K562 (cell line): ENCODE measurements at regions not wholly inside any gene's neighbourhood (a gene's known extent, or its start where the extent isn't known, plus 50 kb on each side); places are given as distances from the start of the nearest gene placed in this dataset.

Experiments
- ATAC-seq: fragments of 200-7000 bp; cut with Tn5 transposase; 3 replicates; pipeline ENCODE4 v1.9.1; 2020; ENCODE audit warnings: moderate library complexity
- BruUV-seq: library from RNA; stranded (reverse); fragments of 400-500 nt; replicated peaks from 2 replicates; lab custom pipeline; 2021; lab: Mats Ljungman, UMichigan
- CTCF ChIA-PET: fragments of 300-600 bp; formaldehyde crosslinking; extraction: SDS; loops from one replicate; lab custom pipeline; 2021; ENCODE audit warnings: low intra/inter-chr PET ratio; lab: Yijun Ruan, JAX
- POLR2A ChIA-PET: fragments of 300-600, 350-650 bp; sonication (Branson Sonifier 250); formaldehyde crosslinking; extraction: SDS; loops from one replicate; lab custom pipeline; 2021; ENCODE audit warnings: antibody characterized with exemption, inconsistent platforms; lab: Yijun Ruan, JAX
- DNase-seq, 4 experiments: peaks; one replicate each; pipeline versions ENCODE4 v3.0.0 to v3.0.0-alpha.2; 2011 to 2018; ENCODE audit warnings: low spot score in 3 of 4, mixed read lengths in 3 of 4; ENCODE audit errors: extremely low read depth in 1 of 4
- FAIRE-seq: peaks from 2 replicates; lab custom pipeline; 2011; peaks lifted over from hg19 to GRCh38; lab: Jason Lieb, UNC
- H2AFZ ChIP-seq: 2 replicates; pipeline ENCODE4 v1.6.0; 2011; ENCODE audit warnings: low read depth, low read length, control low read depth, inconsistent platforms
- H3K27ac ChIP-seq: fragments of 200-600 bp; 3 replicates; pipeline ENCODE4 v1.8.0; 2011; ENCODE audit warnings: low read depth, mild to moderate bottlenecking, control low read depth, inconsistent platforms, low read length, moderate library complexity, mixed read lengths; ENCODE audit errors: extremely low read depth
- H3K27me3 ChIP-seq, 2 experiments: fragments of 300-600 bp in 1 of 2; 2 replicates in 1 of 2; 3 replicates in 1 of 2; pipeline versions ENCODE4 v1.6.0 to v1.8.0; 2011; ENCODE audit warnings: inconsistent platforms in 2 of 2, low read length in 2 of 2, mild to moderate bottlenecking in 1 of 2, mixed read lengths in 1 of 2, moderate library complexity in 1 of 2; ENCODE audit not compliant: control insufficient read depth in 2 of 2, insufficient read depth in 2 of 2
- H3K36me3 ChIP-seq: fragments of 300-600 bp; 3 replicates; pipeline ENCODE4 v1.8.0; 2011; ENCODE audit warnings: mild to moderate bottlenecking, low read length, inconsistent platforms; ENCODE audit not compliant: control insufficient read depth, insufficient read depth
- H3K4me1 ChIP-seq, 2 experiments: fragments of 200-600 bp in 1 of 2; replicated peaks in 1 of 2; 2 replicates in 1 of 2; 3 replicates in 1 of 2; pipeline versions ENCODE4 v1.5.1 to v1.8.0; 2011; ENCODE audit warnings: inconsistent platforms in 2 of 2, low read length in 2 of 2, mild to moderate bottlenecking in 1 of 2, mixed read lengths in 1 of 2, moderate library complexity in 1 of 2; ENCODE audit not compliant: control insufficient read depth in 2 of 2, insufficient read depth in 2 of 2
- H3K4me2 ChIP-seq: 2 replicates; pipeline ENCODE4 v1.6.1; 2011; ENCODE audit warnings: low read length, control low read depth, inconsistent platforms, mixed read lengths; ENCODE audit not compliant: insufficient read depth
- H3K4me3 ChIP-seq: fragments of 200-600 bp; sonication (generic), shearing (Covaris generic); 2 replicates; pipeline ENCODE4 v1.5.1; 2016; ENCODE audit warnings: control low read depth, inconsistent platforms
- H3K79me2 ChIP-seq: fragments of 200-600 bp; 3 replicates; pipeline ENCODE4 v1.8.0; 2011; ENCODE audit warnings: low read length, inconsistent platforms; ENCODE audit not compliant: control insufficient read depth, insufficient read depth
- H3K9ac ChIP-seq, 2 experiments: 2 replicates each; pipeline versions ENCODE4 v1.6.0 to v1.6.1; 2011; ENCODE audit warnings: low read depth in 2 of 2, low read length in 2 of 2, control low read depth in 1 of 2, inconsistent platforms in 1 of 2, mild to moderate bottlenecking in 1 of 2, mixed read lengths in 1 of 2; ENCODE audit not compliant: insufficient read depth in 1 of 2
- H3K9me1 ChIP-seq: one replicate; pipeline ENCODE4 v1.6.0; 2011; ENCODE audit warnings: inconsistent platforms, mild to moderate bottlenecking, low read length, moderate library complexity; ENCODE audit not compliant: control insufficient read depth, insufficient read depth
- H3K9me3 ChIP-seq: replicated peaks from 2 replicates; pipeline ENCODE4 v1.5.1; 2011; ENCODE audit warnings: low read depth, low read length, inconsistent platforms; ENCODE audit not compliant: control insufficient read depth, insufficient read depth
- H4K20me1 ChIP-seq: replicated peaks from 2 replicates; pipeline ENCODE4 v1.6.1; 2011; ENCODE audit warnings: low read length, inconsistent platforms, mixed read lengths; ENCODE audit not compliant: control insufficient read depth, insufficient read depth
- CBFA2T2 ChIP-seq: fragments of 450-650 bp; conservative IDR thresholded peaks from 2 replicates; pipeline ENCODE4 v1.6.1; 2017; ENCODE audit warnings: mild to moderate bottlenecking
- CHCHD3 ChIP-seq: fragments of 250-450 bp; sonication (Bioruptor Pico); IDR thresholded peaks from 2 replicates; pipeline ENCODE4 v2.1.2; 2022; ENCODE audit warnings: mild to moderate bottlenecking
- CREB1 ChIP-seq, 2 experiments: sonication (generic) in 1 of 2; formaldehyde crosslinking in 1 of 2; IDR thresholded peaks; 2 replicates each; pipeline versions ENCODE4 v1.6.1 to v1.8.0; 2012 to 2022; ENCODE audit warnings: inconsistent platforms in 1 of 2, mild to moderate bottlenecking in 1 of 2, missing genetic modification reagents in 1 of 2, moderate library complexity in 1 of 2
- CTCFL ChIP-seq: IDR thresholded peaks from 2 replicates; pipeline ENCODE4 v1.6.1; 2011; ENCODE audit warnings: borderline replicate concordance, low read depth, mild to moderate bottlenecking, moderate library complexity, low read length; ENCODE audit not compliant: insufficient read depth, poor library complexity, severe bottlenecking
- ETV5 ChIP-seq: sonication (generic); formaldehyde crosslinking; IDR thresholded peaks from 2 replicates; pipeline ENCODE4 v1.4.0; 2020; ENCODE audit warnings: low read depth, mild to moderate bottlenecking, missing genetic modification reagents
- HDGF ChIP-seq: fragments of 450-650 bp; IDR thresholded peaks from 2 replicates; pipeline ENCODE4 v1.6.1; 2016
- ID3 ChIP-seq, 2 experiments: fragments of 250-450 bp in 1 of 2; fragments of 450-650 bp in 1 of 2; sonication (Bioruptor Pico) in 1 of 2; IDR thresholded peaks; 2 replicates each; pipeline versions ENCODE4 v1.6.1 to v1.8.0; 2016 to 2021; ENCODE audit warnings: mild to moderate bottlenecking in 2 of 2, moderate library complexity in 2 of 2, missing compliant biosample characterization in 1 of 2, missing genetic modification characterization in 1 of 2
- MAX ChIP-seq: sonication (generic); formaldehyde crosslinking; IDR thresholded peaks from 2 replicates; pipeline ENCODE4 v1.9.0; 2022; ENCODE audit warnings: mild to moderate bottlenecking, missing genetic modification reagents
- MEF2A ChIP-seq: IDR thresholded peaks from 2 replicates; pipeline ENCODE4 v1.6.1; 2011; ENCODE audit warnings: low read depth, mild to moderate bottlenecking, low read length, moderate library complexity; ENCODE audit not compliant: control insufficient read depth
- NRF1 ChIP-seq, 2 experiments: fragments of 450-650 bp; IDR thresholded peaks in 1 of 2; conservative IDR thresholded peaks in 1 of 2; 2 replicates each; pipeline ENCODE4 v1.6.1; 2014; ENCODE audit warnings: mild to moderate bottlenecking in 2 of 2
- POLR2A ChIP-seq: fragments of 450-650 bp; conservative IDR thresholded peaks from 2 replicates; pipeline ENCODE4 v1.6.1; 2016
- POU5F1 ChIP-seq: fragments of 150-350 bp; IDR thresholded peaks from 2 replicates; pipeline ENCODE4 v1.6.1; 2014; ENCODE audit warnings: borderline replicate concordance, low read length, low read depth, mild to moderate bottlenecking; ENCODE audit not compliant: partially characterized antibody
- RB1 ChIP-seq: fragments of 450-650 bp; IDR thresholded peaks from 2 replicates; pipeline ENCODE4 v1.6.1; 2017; ENCODE audit warnings: low read depth, mild to moderate bottlenecking
- TARDBP ChIP-seq: fragments of 450-650 bp; IDR thresholded peaks from 2 replicates; pipeline ENCODE4 v1.6.1; 2016
- ZNF253 ChIP-seq: fragments of 250-450 bp; sonication (Bioruptor Pico); conservative IDR thresholded peaks from 2 replicates; pipeline ENCODE4 v1.6.1; 2021; ENCODE audit warnings: mild to moderate bottlenecking
- WGBS: fragments of 100-300 bp; shearing (Covaris generic); methylation state at CpG from one replicate; pipeline ENCODE4 v1.1.6; 2016; ENCODE audit warnings: low coverage, mixed read lengths; ENCODE audit not compliant: insufficient coverage; ENCODE audit errors: missing lambda C conversion rate; 5-methylcytosine and 5-hydroxymethylcytosine counted together
- in situ Hi-C: fragments of 300-500 bp; cut with MboI; formaldehyde crosslinking; loops from 4 replicates; pipeline ENCODE4 v1.15.0; 2018; ENCODE audit warnings: inconsistent platforms, mixed read lengths
- intact Hi-C: fragments of 100-400 bp; cut with micrococcal nuclease; formaldehyde crosslinking; loops from 2 replicates; pipeline ENCODE4 v1.14.2; 2022
- TF ChIP-seq, protein P1 (sequence below): fragments of 250-450 bp; sonication (Bioruptor Pico); IDR thresholded peaks from 2 replicates; pipeline ENCODE4 v1.8.0; 2022; ENCODE audit warnings: inconsistent platforms

DNA sequence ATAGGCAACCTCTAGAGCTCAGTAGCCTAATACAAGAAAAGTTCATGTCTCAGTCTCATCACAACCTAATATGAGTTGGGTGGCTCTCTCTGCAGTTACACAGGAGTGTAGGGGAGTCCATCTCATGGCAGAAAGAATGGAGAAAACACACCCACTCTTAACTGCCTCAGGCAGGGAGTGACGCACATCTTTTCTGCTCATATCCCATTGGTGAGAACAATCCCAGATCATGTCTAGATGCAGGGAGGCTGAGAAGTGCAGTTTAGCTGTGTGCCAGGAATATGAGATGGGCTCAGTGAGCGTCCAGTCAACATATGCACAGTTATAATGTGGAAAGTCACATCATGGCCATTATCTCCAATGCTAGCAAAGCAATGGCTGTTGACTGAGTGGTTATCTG lies 59.3 kb upstream of the KCNA5 start:
- BruUV-seq: no TSS peak
- no peak for FAIRE-seq

More for the DNA sequence above, 59.3 kb upstream of the KCNA5 start:
- no peak overlapping the region for H2AFZ ChIP-seq
- H3K36me3 ChIP-seq: no peaks in the 10 kb centered on the region
- H3K4me2 ChIP-seq: no peak overlapping the region
- H4K20me1 ChIP-seq: no peaks in the 10 kb centered on the region
- H3K27me3 ChIP-seq: peaks cover 0 to 38% of the 10 kb centered on the region in 2 experiments; a peak in 3 of 5 replicates
- no peak for ATAC-seq
- H3K79me2 ChIP-seq: no peaks in the 10 kb centered on the region
- CTCF ChIA-PET: no interaction called here
- H3K9me3 ChIP-seq: no peaks in the 10 kb centered on the region
- no peaks in the 10 kb centered on the region for H3K9me1 ChIP-seq
- WGBS: 0% methylated on average over 1 of the region's 2 CpGs
- no peaks in the 10 kb centered on the region for H3K4me1 ChIP-seq
- no peak for DNase-seq
- H3K9ac ChIP-seq: no peak overlapping the region
- POLR2A ChIA-PET: interaction anchor here (0.7 kb wide), 1 partner anchor 252 kb away, joined by 3 read pairs; no protein-coding TSS in a partner anchor
- H3K27ac ChIP-seq: no peak overlapping the region
- in situ Hi-C loops: no loop called here
- intact Hi-C loops: no loop called here
- no peak for TF ChIP-seq MEF2A
- TF ChIP-seq ETV5 (CRISPR knock-in tag): no peak
- no peak for TF ChIP-seq HDGF
- no peak for TF ChIP-seq POU5F1
- TF ChIP-seq, protein P1, sequence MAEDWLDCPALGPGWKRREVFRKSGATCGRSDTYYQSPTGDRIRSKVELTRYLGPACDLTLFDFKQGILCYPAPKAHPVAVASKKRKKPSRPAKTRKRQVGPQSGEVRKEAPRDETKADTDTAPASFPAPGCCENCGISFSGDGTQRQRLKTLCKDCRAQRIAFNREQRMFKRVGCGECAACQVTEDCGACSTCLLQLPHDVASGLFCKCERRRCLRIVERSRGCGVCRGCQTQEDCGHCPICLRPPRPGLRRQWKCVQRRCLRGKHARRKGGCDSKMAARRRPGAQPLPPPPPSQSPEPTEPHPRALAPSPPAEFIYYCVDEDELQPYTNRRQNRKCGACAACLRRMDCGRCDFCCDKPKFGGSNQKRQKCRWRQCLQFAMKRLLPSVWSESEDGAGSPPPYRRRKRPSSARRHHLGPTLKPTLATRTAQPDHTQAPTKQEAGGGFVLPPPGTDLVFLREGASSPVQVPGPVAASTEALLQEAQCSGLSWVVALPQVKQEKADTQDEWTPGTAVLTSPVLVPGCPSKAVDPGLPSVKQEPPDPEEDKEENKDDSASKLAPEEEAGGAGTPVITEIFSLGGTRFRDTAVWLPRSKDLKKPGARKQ (CRISPR knock-in tag): no peak
- TF ChIP-seq RB1: no peak
- no peak for TF ChIP-seq ID3 (CRISPR knock-in tag; IDR thresholded peaks at IDR 0.05)
- TF ChIP-seq ID3 (tag; IDR thresholded peaks at IDR 0.05): no peak
- TF ChIP-seq CTCFL: no peak
- TF ChIP-seq MAX: no peak
- TF ChIP-seq CBFA2T2: no peak
- no peak for TF ChIP-seq POLR2A
- TF ChIP-seq CHCHD3: no peak
- TF ChIP-seq TARDBP: no peak
- no peak for TF ChIP-seq ZNF253 (CRISPR knock-in tag)
- no peak for TF ChIP-seq NRF1 (conservative IDR thresholded peaks at IDR 0.05 in 1 of 2, IDR thresholded peaks at IDR 0.05 in 1 of 2)
- no peak for TF ChIP-seq CREB1 (IDR thresholded peaks at IDR 0.05)
- TF ChIP-seq CREB1 (CRISPR knock-in tag; IDR thresholded peaks at IDR 0.05): no peak
- H3K4me3 ChIP-seq: no peak overlapping the region
